Left renal cortex interstitium (tissue), 4 donors: ENCODE measurements at regions not wholly inside any gene's neighbourhood (a gene's known extent, or its start where the extent isn't known, plus 50 kb on each side); places are given as distances from the start of the nearest gene placed in this dataset.
"Not testable (repeated sequence)": the region's sequence is repeated elsewhere in the genome, so short reads cannot be mapped to it uniquely, and the experiment has no call there.

Experiments
- DNase-seq, 4 donors: peaks; one replicate each; pipeline ENCODE4 v3.0.0-alpha.2; 2013; ENCODE audit warnings: low read depth in 4 of 4, low spot score in 2 of 4, missing footprints in 1 of 4

GRCh38 chr3:635393-635792, 438.8 kb downstream of the CHL1 start:
- DNase-seq = no peak

- DNase-seq = no peak
These were observed 446.8 kb downstream of the CHL1 start for GRCh38 chr3:643376-643775.

- no peak for DNase-seq
These were observed 437.0 kb upstream of the CNTN6 start for GRCh38 chr3:655824-656223.

- DNase-seq = no peak
These were observed 431.5 kb upstream of the CNTN6 start for GRCh38 chr3:661356-661755.

- no peak for DNase-seq
These were observed 418.7 kb upstream of the CNTN6 start for GRCh38 chr3:674116-674515.

GRCh38 chr3:675846-676245, 417.0 kb upstream of the CNTN6 start:
- DNase-seq = no peak

GRCh38 chr3:683770-684169, 409.1 kb upstream of the CNTN6 start:
- no peak for DNase-seq

- no peak for DNase-seq
These were observed 402.1 kb upstream of the CNTN6 start for GRCh38 chr3:690770-691169.

GRCh38 chr3:700514-700913, 392.3 kb upstream of the CNTN6 start:
- DNase-seq = no peak

GRCh38 chr3:707041-707440, 385.8 kb upstream of the CNTN6 start:
- no peak for DNase-seq

- no peak for DNase-seq
These were observed 379.7 kb upstream of the CNTN6 start for GRCh38 chr3:713006-713621.

GRCh38 chr3:713947-714620, 378.7 kb upstream of the CNTN6 start:
- no peak for DNase-seq

GRCh38 chr3:721086-721485, 371.7 kb upstream of the CNTN6 start:
- no peak for DNase-seq

GRCh38 chr3:732326-732928, 360.4 kb upstream of the CNTN6 start:
- no peak for DNase-seq

- DNase-seq = no peak
These were observed 359.5 kb upstream of the CNTN6 start for GRCh38 chr3:733313-733712.

- no peak for DNase-seq
These were observed 335.1 kb upstream of the CNTN6 start for GRCh38 chr3:757711-758110.

- no peak for DNase-seq
These were observed 333.7 kb upstream of the CNTN6 start for GRCh38 chr3:759106-759505.

GRCh38 chr3:773433-773832, 319.4 kb upstream of the CNTN6 start:
- not testable (repeated sequence) for DNase-seq

- no peak for DNase-seq
These were observed 317.5 kb upstream of the CNTN6 start for GRCh38 chr3:775178-775880.

GRCh38 chr3:780505-780904, 312.3 kb upstream of the CNTN6 start:
- no peak for DNase-seq

- DNase-seq = no peak
These were observed 301.4 kb upstream of the CNTN6 start for GRCh38 chr3:791442-791841.

- no peak for DNase-seq
These were observed 300.2 kb upstream of the CNTN6 start for GRCh38 chr3:792630-793029.
